HPDE6-E6E7 (cell line): ENCODE measurements at regions not wholly inside any gene's neighbourhood (a gene's known extent, or its start where the extent isn't known, plus 50 kb on each side); places are given as distances from the start of the nearest gene placed in this dataset.

Source experiments
- DNase-seq: peaks from one replicate; pipeline ENCODE4 v3.0.0; 2011; ENCODE audit warnings: missing footprints; ENCODE audit errors: extremely low spot score

GRCh38 chr1:221303623-221304022 lies 424.4 kb downstream of the HLX start:
- DNase-seq: no peak

GRCh38 chr1:221306239-221306638 lies 427.0 kb downstream of the HLX start:
- no peak for DNase-seq

GRCh38 chr1:221308534-221309511 lies 429.6 kb downstream of the HLX start:
- DNase-seq: no peak

GRCh38 chr1:221309723-221310122 lies 430.5 kb downstream of the HLX start:
- no peak for DNase-seq

GRCh38 chr1:221310180-221310579 lies 430.9 kb downstream of the HLX start:
- no peak for DNase-seq

GRCh38 chr1:221315330-221315729 lies 426.6 kb downstream of the DUSP10 start:
- DNase-seq: no peak

- DNase-seq: no peak
Observed at GRCh38 chr1:221316491-221317056, 425.3 kb downstream of the DUSP10 start.

GRCh38 chr1:221317537-221317936 lies 424.4 kb downstream of the DUSP10 start:
- no peak for DNase-seq

- DNase-seq: no peak
Observed at GRCh38 chr1:221327954-221328353, 413.9 kb downstream of the DUSP10 start.

GRCh38 chr1:221328371-221328770 lies 413.5 kb downstream of the DUSP10 start:
- no peak for DNase-seq

GRCh38 chr1:221331273-221332183 lies 410.4 kb downstream of the DUSP10 start:
- DNase-seq: no peak

- DNase-seq: no peak
Observed at GRCh38 chr1:221334062-221334461, 407.8 kb downstream of the DUSP10 start.

GRCh38 chr1:221335161-221336101 lies 406.5 kb downstream of the DUSP10 start:
- DNase-seq: no peak

- DNase-seq: no peak
Observed at GRCh38 chr1:221336126-221336525, 405.8 kb downstream of the DUSP10 start.

GRCh38 chr1:221337106-221337505 lies 404.8 kb downstream of the DUSP10 start:
- DNase-seq: no peak

GRCh38 chr1:221343136-221343535 lies 398.8 kb downstream of the DUSP10 start:
- DNase-seq: no peak

GRCh38 chr1:221343607-221344006 lies 398.3 kb downstream of the DUSP10 start:
- no peak for DNase-seq

GRCh38 chr1:221344693-221345092 lies 397.2 kb downstream of the DUSP10 start:
- no peak for DNase-seq

- DNase-seq: no peak
Observed at GRCh38 chr1:221347706-221348105, 394.2 kb downstream of the DUSP10 start.

- DNase-seq: no peak
Observed at GRCh38 chr1:221350091-221350490, 391.8 kb downstream of the DUSP10 start.

GRCh38 chr1:221356693-221357092 lies 385.2 kb downstream of the DUSP10 start:
- DNase-seq: no peak
